ENCODE measurements at regions not wholly inside any gene's neighbourhood (a gene's known extent, or its start where the extent isn't known, plus 50 kb on each side); places are given as distances from the start of the nearest gene placed in this dataset.

DNA sequence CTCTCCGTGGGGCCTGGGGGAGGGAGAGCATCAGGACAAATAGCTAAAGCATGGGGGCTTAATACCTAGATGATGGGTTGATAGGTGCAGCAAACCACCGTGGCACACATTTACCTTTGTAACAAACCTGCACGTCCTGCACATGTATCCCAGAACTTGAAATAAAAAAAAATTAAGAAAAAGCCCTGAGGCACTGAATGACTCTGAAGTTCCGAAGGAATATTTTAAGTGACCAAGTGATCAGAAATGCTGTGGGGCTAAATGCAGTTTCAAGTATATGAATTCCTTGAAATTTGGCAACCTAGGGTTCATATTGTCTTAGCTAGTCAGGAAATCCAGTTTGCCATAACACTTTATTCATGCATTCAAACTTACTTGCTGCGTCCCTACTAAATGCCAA lies 127.5 kb downstream of the MC4R start:
- TF ChIP-seq, protein P1, sequence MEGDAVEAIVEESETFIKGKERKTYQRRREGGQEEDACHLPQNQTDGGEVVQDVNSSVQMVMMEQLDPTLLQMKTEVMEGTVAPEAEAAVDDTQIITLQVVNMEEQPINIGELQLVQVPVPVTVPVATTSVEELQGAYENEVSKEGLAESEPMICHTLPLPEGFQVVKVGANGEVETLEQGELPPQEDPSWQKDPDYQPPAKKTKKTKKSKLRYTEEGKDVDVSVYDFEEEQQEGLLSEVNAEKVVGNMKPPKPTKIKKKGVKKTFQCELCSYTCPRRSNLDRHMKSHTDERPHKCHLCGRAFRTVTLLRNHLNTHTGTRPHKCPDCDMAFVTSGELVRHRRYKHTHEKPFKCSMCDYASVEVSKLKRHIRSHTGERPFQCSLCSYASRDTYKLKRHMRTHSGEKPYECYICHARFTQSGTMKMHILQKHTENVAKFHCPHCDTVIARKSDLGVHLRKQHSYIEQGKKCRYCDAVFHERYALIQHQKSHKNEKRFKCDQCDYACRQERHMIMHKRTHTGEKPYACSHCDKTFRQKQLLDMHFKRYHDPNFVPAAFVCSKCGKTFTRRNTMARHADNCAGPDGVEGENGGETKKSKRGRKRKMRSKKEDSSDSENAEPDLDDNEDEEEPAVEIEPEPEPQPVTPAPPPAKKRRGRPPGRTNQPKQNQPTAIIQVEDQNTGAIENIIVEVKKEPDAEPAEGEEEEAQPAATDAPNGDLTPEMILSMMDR (IDR thresholded peaks at IDR 0.05; ENCODE audit: low read depth, low read length), result no peak
- no peak for TF ChIP-seq EZH2phosphoT487 (IDR thresholded peaks at IDR 0.05; ENCODE audit: low read depth)

All from OCI-LY3 (cell line).